ENCODE measurements at regions not wholly inside any gene's neighbourhood (a gene's known extent, or its start where the extent isn't known, plus 50 kb on each side); places are given as distances from the start of the nearest gene placed in this dataset.
A peak's percentile ranks its signal among the peaks of the same experiment; 100 is the strongest.
"Not testable (repeated sequence)": the region's sequence is repeated elsewhere in the genome, so short reads cannot be mapped to it uniquely, and the experiment has no call there.

DNA sequence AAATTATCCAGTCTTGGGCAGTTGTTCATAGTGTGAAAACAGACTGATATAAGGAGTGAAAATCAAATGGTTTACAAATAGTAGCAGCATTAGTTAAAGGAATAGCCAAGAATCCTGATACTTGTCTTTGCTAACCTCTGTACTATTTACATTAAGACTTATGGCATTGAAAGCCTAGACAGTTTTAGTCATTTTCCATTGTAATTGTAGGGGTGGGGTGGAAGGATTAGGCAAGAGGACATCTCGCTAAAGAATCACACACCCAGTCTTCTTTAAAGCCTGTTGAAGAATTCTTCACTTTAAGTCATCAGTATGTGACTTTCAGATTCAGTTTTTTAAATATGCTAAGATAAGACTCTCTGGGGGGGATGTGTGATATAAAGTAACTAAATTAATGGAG lies 207.5 kb upstream of the PHACTR1 start:
- DNase-seq (ENCODE audit: low read depth): no peak

DNA sequence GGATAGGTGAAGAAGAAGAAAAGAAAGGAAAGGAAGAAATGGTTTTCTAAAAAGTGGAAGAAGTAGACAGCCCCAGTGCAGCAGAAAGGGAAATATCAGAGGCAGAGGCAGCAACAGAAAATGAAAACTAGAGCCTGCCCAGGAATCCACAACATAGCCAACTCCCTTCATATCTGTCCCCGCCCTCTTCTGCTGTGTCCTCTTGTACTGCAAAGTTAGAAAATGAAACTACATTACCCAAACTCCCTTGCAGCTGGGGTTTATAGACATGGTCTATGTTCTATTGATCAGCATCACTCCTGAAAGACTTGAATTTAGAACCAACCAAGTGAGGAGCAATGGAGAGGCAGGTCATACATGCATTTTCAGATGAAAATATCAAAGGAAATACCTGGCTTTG lies 200.5 kb upstream of the PHACTR1 start:
- peak; percentile 51 for DNase-seq (ENCODE audit: low read depth)

- DNase-seq (ENCODE audit: low read depth): peak; percentile 62
Observed at GRCh38 chr6:12522347-12522746, 194.2 kb upstream of the PHACTR1 start.

DNA sequence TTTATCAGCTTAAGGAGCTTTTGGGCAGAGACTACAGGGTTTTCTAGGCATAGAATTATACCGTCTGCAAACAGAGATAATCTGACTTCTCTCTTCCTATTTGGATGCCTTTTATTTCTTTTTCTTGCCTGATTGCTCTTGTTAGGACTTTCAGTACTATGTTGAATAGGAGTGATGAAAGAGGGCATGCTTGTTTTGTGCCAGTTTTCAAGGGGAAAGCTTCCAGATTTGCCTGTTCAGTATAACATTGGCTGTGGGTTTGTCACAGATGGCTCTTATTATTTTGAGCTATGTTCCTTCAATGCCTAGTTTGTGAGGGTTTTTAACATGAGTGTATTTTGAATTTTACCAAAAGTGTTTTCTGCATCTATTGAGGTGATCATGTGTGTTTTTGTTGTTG lies 192.8 kb upstream of the PHACTR1 start:
- no peak for DNase-seq (ENCODE audit: low read depth)

DNA sequence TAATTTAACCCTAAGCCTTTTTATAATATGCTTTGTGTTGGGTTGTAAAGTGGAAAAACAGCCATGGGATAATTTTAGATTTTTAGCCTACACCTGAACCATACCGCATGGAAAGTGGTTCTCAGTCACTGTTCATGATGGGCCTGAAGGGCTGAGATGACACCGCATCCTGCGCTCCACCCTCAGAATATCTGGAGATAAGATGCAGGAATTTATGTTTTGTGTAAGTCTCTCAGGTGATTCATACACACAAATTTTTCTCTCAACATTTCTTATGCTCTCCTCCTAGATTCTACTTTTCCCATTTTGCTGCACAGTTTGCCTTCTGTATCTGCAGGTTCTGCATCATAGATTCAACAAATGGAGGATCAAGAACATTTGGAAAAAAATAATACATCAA lies 191.3 kb upstream of the PHACTR1 start:
- no peak for DNase-seq (ENCODE audit: low read depth)

DNA sequence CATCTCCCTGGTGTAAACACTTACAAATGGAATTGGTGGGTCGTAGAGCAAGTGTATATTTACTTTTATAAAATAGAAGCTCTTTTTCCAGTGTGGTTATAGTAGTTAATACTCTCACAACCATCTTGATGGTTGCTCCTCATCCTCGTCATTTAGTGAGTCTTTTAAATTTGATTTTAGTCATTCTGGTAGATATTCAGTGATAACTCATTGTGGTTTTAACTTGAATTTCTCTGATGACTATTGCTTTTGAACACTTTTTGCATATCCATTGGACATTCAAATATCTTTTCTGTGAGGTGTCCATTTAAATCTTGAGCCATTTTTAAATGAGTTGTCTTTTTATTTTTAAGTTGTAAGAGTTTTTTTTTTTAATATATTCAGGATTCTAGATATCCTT lies 189.2 kb upstream of the PHACTR1 start:
- DNase-seq (ENCODE audit: low read depth): peak; percentile 33

- peak; percentile 14 for DNase-seq (ENCODE audit: low read depth)
Observed at GRCh38 chr6:12528136-12528535, 188.4 kb upstream of the PHACTR1 start.

- DNase-seq (ENCODE audit: low read depth): peak; percentile 29
Observed at GRCh38 chr6:12528581-12529363, 187.8 kb upstream of the PHACTR1 start.

- DNase-seq (ENCODE audit: low read depth): peak; percentile 47
Observed at GRCh38 chr6:12529364-12530019, 187.1 kb upstream of the PHACTR1 start.

GRCh38 chr6:12530345-12530744 lies 186.2 kb upstream of the PHACTR1 start:
- DNase-seq (ENCODE audit: low read depth): no peak

- DNase-seq (ENCODE audit: low read depth): no peak
Observed at GRCh38 chr6:12533586-12533985, 183.0 kb upstream of the PHACTR1 start.

DNA sequence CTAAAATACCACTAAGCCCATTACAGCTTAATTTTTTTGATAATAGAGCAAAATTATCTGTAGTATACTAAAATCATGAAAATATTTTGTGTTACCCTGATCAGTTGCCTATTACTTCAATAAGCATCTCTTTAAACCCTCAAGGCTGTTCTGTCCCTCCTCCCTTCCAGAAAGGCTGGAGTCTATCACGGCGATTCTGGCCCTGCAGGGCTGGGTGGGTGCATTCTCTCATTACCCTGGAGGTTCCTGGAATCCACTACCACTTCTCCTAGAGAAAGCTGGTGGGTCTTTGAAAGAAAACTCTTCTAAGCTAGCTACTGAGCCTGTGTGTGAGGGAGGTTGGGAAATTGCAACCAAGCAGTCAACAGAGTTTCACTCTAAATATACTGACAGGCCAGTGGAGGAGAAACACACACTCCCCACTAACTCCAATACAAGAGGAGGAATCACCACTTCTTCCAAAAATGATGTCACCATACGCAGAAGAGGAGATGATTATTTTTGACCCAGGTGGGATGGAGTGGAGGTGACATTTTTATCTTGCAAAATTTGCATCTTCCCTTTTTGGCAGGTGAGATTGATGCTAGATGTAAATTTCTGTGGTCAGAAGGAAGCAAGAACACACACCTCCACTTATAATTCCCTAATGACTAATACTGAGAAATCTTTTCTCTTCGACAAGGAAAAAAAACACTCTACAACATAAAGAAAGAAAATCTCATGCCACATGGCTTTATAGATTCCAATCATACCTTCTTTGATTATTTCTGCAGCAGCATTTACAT lies 182.3 kb upstream of the PHACTR1 start:
- no peak for DNase-seq (ENCODE audit: low read depth)

GRCh38 chr6:12535586-12536314 lies 180.8 kb upstream of the PHACTR1 start:
- DNase-seq (ENCODE audit: low read depth): no peak

- DNase-seq (ENCODE audit: low read depth): no peak
Observed at GRCh38 chr6:12536416-12536815, 180.2 kb upstream of the PHACTR1 start.

DNA sequence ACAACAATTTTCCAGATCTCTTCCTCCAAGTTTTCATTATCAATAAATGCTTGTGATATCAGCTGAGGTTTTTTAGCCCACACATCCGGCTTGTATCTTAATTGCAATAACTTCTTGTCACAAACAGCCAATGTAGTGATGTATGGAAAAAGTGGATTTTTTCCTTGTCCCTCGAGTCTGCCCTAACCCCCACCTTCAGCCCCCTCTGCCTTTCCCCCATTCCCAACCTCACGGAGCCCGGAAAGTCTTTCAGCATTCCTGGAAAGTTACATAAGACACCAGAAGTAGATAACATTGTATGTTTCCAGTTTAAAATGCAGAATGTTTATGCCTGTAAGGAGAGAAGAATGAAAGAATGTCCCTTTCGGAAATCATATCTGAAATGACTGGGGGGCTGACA lies 179.2 kb upstream of the PHACTR1 start:
- DNase-seq (ENCODE audit: low read depth): no peak

- DNase-seq (ENCODE audit: low read depth): peak; percentile 84
Observed at GRCh38 chr6:12538881-12539357, 177.6 kb upstream of the PHACTR1 start.

GRCh38 chr6:12542319-12543115 lies 174.1 kb upstream of the PHACTR1 start:
- not testable (repeated sequence) for DNase-seq (ENCODE audit: low read depth)

- peak; percentile 32 for DNase-seq (ENCODE audit: low read depth)
Observed at GRCh38 chr6:12543953-12544352, 172.6 kb upstream of the PHACTR1 start.

DNA sequence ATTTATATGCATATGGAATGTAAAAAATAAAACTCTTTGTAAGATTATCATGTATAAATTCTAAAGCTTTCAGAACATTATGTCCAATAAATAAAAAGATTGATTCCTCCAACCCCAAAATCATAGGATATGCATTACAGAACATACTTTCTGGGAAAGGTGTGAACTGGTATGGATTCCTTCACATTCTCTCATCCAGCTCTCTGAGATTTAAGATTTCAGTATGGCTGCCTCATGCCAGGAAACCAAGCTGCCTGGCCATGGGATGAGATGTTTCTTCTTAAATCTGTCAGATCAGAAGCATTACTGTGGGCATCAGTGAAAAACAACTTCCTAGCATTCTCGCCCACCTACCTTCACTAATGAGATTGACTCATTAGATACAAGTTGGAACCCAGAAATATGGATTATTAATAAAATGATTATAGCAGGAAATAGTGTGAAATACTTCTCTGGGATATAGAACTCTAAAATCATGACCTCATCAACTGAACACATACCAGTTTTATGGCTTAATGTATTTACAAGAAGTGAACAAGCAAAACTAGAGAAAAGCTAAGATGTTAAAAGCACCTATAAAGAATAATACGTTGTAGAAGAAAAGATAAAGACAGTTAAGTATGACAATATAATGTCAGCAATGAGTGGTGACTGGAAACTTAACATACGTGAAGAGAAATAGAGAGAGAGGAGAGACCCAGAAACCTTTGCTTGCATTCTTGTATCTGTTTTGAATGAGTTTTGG lies 171.6 kb upstream of the PHACTR1 start:
- DNase-seq (ENCODE audit: low read depth): no peak

All from RPMI7951 (cell line).